ENCODE measurements at regions not wholly inside any gene's neighbourhood (a gene's known extent, or its start where the extent isn't known, plus 50 kb on each side); places are given as distances from the start of the nearest gene placed in this dataset.

DNA sequence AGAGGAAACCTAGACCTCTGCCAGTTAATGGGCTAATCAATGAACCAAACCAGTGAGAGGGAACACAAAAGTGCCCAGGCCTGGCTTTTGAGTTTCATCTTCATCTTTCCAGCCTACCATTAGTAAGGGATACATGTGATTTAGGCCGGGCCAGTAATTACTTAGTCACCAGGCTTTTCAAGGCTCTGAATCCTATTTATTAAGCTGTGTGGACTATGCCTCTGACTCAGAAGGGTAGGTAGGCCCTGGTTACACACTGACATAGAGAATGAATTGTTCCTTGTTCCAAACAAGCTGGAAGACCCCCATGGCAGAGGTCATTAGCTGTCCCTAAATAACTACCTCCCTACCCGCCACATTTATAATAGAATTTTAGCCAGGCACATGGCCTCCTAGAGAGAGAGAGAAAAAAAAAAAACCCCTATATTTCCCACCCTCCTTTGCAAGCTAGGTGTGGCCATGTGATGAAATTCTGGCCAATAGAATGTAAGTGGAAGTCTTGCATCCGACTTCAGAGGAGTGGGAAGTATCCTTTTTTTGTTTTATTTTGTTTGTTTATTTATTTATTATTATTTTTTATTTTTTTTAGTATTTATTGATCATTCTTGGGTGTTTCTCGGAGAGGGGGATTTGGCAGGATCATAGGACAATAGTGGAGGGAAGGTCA, 112.3 kb upstream of the BCOR start:
- H3K4me3 Mint-ChIP-seq, result no peak overlapping the region
- no peak for DNase-seq
- H3K27ac Mint-ChIP-seq, result no peak overlapping the region
- H3K9me3 Mint-ChIP-seq, result no peaks in the 10 kb centered on the region
- peaks cover 8% of the 10 kb centered on the region for H3K4me1 Mint-ChIP-seq (ENCODE audit: low read depth)
- no peaks in the 10 kb centered on the region for H3K36me3 Mint-ChIP-seq (ENCODE audit: low read depth)
- H3K27me3 Mint-ChIP-seq, result peaks cover 16% of the 10 kb centered on the region

DNA sequence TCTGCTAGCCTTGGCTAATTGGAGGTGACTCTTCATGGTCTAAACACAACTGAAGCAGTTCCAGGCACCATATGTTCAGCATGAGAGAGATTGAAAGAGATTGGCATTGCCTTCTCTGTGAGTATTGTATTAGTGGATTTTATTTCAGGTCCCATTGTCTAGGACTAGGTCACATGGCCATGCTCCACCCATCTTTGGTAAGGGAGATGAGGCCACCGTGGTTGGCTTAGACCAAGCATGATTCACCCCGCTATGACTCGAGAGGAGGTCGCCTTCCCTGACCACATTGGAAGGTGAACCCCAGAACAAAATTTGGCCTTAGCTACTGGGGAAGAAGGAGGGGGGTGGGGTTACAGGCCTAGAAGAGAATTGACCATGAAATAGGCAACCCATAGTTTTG, 109.9 kb upstream of the BCOR start:
- Mint-ChIP-seq H3K36me3 (ENCODE audit: low read depth) (no peaks in the 10 kb centered on the region), H3K27ac (no peak overlapping the region), H3K27me3 (peaks cover 20% of the 10 kb centered on the region), H3K4me1 (ENCODE audit: low read depth) (peaks cover 12% of the 10 kb centered on the region), H3K9me3 (no peaks in the 10 kb centered on the region), H3K4me3 (no peak overlapping the region)
- no peak for DNase-seq

DNA sequence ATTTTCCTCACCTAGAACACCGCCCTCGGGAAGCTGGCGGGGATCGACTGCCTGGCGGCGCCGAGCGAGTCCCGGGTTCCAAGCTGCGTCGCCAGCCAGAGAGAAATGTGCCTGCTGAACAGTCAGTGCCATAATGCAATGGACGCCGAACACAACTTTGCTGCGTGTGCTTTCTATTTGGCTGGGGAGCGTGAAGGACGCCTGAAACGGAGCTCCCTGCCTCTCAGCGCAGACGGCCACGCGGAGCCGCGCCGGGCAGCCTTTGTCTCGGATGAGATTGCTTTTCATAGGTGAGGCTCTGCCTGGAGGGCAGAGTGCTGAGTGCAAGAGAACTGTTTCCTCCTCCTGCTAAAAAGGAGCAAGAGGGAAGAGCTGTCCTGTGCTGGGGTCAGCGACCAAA, 107.7 kb upstream of the BCOR start:
- Mint-ChIP-seq H3K27ac (no peak overlapping the region), H3K9me3 (no peaks in the 10 kb centered on the region), H3K4me1 (ENCODE audit: low read depth) (peaks cover 21% of the 10 kb centered on the region), H3K36me3 (ENCODE audit: low read depth) (no peaks in the 10 kb centered on the region), H3K4me3 (no peak overlapping the region), H3K27me3 (peaks cover 20% of the 10 kb centered on the region)
- DNase-seq, result no peak

DNA sequence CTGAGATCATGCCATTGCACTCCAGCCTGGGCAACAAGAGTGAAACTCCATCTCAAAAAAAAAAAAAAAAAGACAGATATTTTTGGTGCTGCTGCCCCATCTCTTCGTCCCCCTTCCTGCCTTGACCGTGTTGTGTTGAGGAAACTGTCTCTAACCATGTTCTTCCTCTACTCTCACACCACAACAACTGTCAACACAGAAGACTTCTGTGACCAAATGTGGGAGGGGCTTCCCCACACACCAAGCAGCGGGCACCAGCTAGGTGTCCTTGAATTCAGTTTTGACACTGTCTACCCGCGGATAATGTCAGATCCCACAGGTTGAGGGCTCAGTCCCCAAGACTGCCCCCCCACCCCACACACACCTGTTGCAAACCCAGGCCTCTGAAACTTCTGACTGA, 104.7 kb upstream of the BCOR start:
- Mint-ChIP-seq H3K4me3 (no peak overlapping the region), H3K27me3 (peaks cover 18% of the 10 kb centered on the region), H3K27ac (no peak overlapping the region)

DNA sequence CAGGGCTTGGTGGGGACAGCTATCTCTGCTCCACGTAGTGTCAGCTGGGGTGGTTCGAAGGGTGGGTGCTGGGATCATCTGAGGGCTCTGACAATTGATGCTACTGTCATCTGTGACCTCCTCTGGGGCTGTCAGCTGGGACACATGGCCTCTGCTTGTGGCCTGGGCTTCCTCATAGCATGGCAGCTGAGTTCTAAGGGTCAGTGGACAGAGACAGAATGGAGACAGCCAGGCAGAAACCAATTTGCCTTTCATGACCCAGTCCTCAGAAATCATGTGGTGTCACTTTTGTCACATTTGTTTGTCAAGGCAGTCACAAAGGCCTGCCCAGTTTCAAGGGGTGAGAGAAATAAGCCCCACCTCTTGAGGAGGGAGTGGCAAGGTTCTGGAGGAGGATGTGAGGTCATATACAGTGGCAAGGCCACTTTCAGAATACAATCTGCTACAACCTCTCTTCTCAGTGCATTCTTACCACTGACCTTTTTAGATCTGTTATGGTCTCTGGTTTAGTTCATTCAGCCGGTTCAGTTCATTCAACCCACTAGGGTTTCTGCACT, 103.6 kb upstream of the BCOR start:
- no peak for DNase-seq
- Mint-ChIP-seq H3K4me1 (ENCODE audit: low read depth) (peaks cover 12% of the 10 kb centered on the region), H3K27ac (no peak overlapping the region), H3K36me3 (ENCODE audit: low read depth) (no peaks in the 10 kb centered on the region), H3K4me3 (no peak overlapping the region), H3K9me3 (no peaks in the 10 kb centered on the region), H3K27me3 (peaks cover 18% of the 10 kb centered on the region)

More for the DNA sequence above, 104.7 kb upstream of the BCOR start:
- Mint-ChIP-seq H3K4me1 (ENCODE audit: low read depth) (peaks cover 14% of the 10 kb centered on the region), H3K36me3 (ENCODE audit: low read depth) (no peaks in the 10 kb centered on the region), H3K9me3 (no peaks in the 10 kb centered on the region)
- DNase-seq, result no peak

DNA sequence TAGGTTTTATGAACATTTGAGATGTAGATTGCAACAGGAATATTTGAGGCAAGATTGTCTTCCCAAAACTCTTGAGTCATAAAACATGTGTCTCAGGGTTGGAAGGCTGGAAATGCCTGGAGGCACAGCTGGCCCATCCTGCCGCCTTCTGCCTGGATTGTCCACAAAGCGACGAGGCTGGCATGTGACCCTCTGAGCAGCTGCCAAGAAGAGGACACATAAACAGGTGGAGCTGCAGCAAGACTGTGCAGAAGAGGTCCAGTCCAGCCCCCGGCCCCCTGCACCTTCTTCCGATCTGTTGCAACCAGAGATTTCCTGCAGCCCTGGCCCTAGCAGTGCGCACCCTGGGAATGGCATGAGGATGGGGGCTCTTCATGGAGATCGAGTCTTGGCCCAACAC, 101.9 kb upstream of the BCOR start:
- no peak overlapping the region for H3K27ac Mint-ChIP-seq
- no peak overlapping the region for H3K4me3 Mint-ChIP-seq
- H3K27me3 Mint-ChIP-seq, result peaks cover 3% of the 10 kb centered on the region
- H3K36me3 Mint-ChIP-seq (ENCODE audit: low read depth), result no peaks in the 10 kb centered on the region
- DNase-seq, result no peak
- no peaks in the 10 kb centered on the region for H3K9me3 Mint-ChIP-seq
- H3K4me1 Mint-ChIP-seq (ENCODE audit: low read depth), result peaks cover 12% of the 10 kb centered on the region

DNA sequence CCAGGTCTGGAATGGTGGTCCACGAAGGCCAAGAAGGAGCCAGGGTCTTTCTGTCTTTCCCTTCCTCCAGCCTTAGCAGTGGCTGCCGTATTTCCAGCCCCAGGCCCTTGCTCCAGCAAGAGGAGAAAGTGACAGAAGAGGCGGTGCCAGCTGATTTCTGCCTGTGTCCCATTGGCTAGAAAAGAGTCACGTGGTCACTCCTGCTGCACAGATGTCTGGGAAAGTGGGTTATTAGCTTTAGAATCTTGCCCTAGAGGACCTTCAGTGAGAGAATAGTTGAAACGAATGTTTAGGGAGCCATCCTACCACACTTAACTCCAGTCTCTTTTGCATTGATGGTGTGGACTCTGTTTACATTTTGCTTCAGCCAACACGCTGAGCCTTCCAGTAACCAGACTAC, 99.3 kb upstream of the BCOR start:
- H3K27ac Mint-ChIP-seq, result no peak overlapping the region
- H3K9me3 Mint-ChIP-seq, result no peaks in the 10 kb centered on the region
- no peaks in the 10 kb centered on the region for H3K36me3 Mint-ChIP-seq (ENCODE audit: low read depth)
- H3K4me1 Mint-ChIP-seq (ENCODE audit: low read depth), result peaks cover 6% of the 10 kb centered on the region
- H3K27me3 Mint-ChIP-seq, result no peaks in the 10 kb centered on the region
- DNase-seq, result no peak
- no peak overlapping the region for H3K4me3 Mint-ChIP-seq

DNA sequence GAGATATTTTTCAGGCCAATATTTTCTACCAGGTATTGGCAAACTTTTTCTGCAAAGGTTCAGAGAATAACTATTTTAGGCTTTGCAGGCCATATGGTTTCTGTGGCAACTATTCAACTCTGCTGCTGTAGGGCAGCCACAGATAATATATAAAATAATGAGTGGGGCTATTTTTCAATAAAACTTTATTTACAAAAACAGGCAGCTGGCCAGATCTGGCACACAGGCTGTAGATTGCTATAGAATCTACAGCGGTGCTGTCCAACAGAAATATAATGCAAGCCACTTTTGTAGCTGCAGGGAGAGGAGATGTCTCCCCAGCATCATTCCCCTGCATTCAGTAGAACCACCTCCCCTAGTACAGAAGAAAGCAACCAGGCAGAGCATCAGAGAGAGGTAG, 97.6 kb upstream of the BCOR start:
- no peak overlapping the region for H3K27ac Mint-ChIP-seq

DNA sequence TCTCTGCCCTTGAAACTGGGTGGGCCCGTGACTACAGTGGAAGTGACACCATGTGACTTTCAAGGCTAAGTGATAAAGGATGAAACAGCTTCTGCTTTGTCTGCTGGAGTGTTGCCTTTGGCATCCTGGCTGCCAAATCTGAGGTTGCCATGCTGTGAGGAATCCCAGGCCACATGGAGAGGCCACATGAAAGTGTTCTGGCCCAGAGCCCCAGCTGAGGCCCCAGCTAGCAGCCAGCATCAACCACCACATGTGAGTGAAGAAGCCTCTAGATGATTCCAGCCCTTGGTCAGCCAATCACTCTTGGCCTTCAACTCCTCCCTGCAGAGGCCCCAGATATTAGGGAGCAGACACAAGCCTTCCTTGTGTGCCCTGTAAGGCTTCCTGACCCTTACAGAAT, 94.4 kb upstream of the BCOR start:
- Mint-ChIP-seq H3K36me3 (ENCODE audit: low read depth) (no peaks in the 10 kb centered on the region), H3K9me3 (no peaks in the 10 kb centered on the region), H3K27me3 (peaks cover 16% of the 10 kb centered on the region), H3K4me3 (no peak overlapping the region), H3K27ac (no peak overlapping the region), H3K4me1 (ENCODE audit: low read depth) (peaks cover 9% of the 10 kb centered on the region)
- DNase-seq, result no peak

More for the DNA sequence above, 97.6 kb upstream of the BCOR start:
- Mint-ChIP-seq H3K36me3 (ENCODE audit: low read depth) (no peaks in the 10 kb centered on the region), H3K4me1 (ENCODE audit: low read depth) (no peaks in the 10 kb centered on the region), H3K4me3 (no peak overlapping the region), H3K27me3 (peaks cover 2% of the 10 kb centered on the region), H3K9me3 (no peaks in the 10 kb centered on the region)
- no peak for DNase-seq

DNA sequence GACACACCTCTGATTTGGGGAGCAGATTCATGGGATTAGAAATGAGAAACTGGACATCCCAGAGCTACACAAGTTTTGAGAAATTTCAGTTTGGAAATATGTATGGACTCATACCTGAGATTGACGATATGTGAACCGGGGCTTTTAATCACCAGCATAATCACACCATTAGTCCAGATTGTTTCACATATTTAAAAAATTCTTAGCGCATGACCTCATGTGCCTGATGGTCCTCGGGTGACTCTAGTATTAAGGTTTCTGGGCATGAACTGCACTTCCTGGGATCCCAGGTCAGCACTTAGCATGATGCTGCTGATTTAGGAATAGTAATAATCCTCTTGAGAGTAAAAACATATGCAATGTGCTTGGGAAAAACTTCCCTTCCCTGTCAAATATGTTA, 91.9 kb upstream of the BCOR start:
- Mint-ChIP-seq H3K4me3 (no peak overlapping the region), H3K4me1 (ENCODE audit: low read depth) (peaks cover 9% of the 10 kb centered on the region), H3K36me3 (ENCODE audit: low read depth) (no peaks in the 10 kb centered on the region), H3K27ac (no peak overlapping the region), H3K27me3 (peaks cover 16% of the 10 kb centered on the region), H3K9me3 (peaks cover 10% of the 10 kb centered on the region)
- no peak for DNase-seq

DNA sequence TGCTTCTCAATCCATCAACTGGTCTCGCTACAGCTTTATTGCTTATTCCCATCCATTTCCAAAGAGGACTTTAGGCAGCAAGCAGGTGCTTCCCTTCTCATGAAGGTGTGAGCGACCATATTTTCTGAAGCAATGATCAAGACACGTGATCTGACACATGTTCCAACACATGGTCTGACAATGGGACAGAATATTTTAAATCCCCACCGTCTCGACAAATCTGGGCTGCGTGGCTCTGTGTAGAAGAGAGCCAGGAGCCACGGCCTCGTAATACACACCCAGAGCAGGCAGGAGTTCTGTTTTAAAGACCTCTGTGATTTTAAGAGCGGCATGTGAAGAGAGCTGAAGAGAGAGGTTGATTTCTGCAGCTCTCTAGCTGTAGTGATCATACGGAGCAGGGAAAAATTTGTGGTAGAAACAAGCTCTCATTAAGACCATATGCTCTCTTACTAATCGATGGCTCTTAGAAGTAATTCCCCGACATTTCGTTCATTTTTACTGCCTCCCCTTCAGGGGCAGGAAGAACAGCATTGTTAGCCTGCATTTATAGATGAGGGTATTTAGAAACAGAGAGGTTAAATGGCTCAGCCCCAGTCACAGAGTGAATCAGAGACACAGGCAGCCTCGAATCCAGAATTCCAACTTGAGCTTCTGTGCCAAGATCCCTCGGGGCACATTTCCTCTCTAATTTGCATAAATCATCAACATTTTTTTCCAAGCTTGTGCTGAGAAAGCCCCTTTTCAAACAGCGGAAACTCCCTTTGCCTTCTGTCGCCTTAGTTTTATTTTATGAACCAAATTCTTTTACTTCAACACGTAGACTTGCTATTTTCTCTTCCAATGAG, 91.0 kb upstream of the BCOR start:
- Mint-ChIP-seq H3K4me3 (no peak overlapping the region), H3K36me3 (ENCODE audit: low read depth) (no peaks in the 10 kb centered on the region), H3K27ac (no peak overlapping the region), H3K9me3 (peaks cover 10% of the 10 kb centered on the region), H3K4me1 (ENCODE audit: low read depth) (peaks cover 9% of the 10 kb centered on the region), H3K27me3 (peaks cover 16% of the 10 kb centered on the region)
- DNase-seq, result no peak

DNA sequence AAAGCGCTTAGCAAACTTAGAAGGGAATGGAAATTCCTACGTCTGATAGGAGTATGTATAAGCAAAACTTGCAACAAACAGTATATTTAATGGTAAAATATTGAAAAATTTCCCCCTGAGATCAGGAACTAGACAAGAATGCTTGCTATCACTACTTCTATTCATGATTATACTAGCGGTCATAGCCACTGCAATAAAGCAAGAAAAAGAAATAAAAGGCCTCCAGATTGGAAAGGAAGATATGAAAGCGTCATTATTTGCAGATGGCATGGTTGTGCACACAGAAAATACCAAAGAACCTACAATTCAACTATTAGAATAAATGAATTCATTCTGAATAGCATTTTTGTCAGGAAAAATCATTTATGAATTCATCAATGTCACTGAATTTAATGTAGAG, 87.2 kb upstream of the BCOR start:
- H3K27ac Mint-ChIP-seq, result no peak overlapping the region
- H3K36me3 Mint-ChIP-seq (ENCODE audit: low read depth), result no peaks in the 10 kb centered on the region
- H3K4me1 Mint-ChIP-seq (ENCODE audit: low read depth), result peaks cover 9% of the 10 kb centered on the region
- DNase-seq, result no peak
- peaks cover 10% of the 10 kb centered on the region for H3K9me3 Mint-ChIP-seq
- H3K4me3 Mint-ChIP-seq, result no peak overlapping the region
- H3K27me3 Mint-ChIP-seq, result peaks cover 27% of the 10 kb centered on the region

DNA sequence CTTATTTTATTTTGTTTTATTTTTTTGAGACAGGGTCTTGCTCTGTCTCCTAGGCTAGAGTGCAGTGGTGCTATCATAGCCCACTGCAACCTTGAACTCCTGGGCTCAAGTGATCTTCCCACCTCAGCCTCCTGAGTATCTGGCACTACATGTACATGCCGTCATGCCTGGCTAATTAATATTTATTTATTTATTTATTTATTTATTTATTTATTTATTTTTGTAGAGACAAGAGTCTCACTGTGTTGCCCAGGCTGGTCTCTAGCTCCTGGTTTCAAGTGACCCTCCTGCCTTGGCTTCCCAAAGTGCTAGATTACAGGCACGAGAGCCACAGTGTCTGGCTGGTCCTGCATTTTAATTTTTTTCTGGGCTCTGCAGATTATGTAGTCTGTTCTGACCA, 84.9 kb upstream of the BCOR start:
- Mint-ChIP-seq H3K9me3 (peaks cover 10% of the 10 kb centered on the region), H3K27ac (no peak overlapping the region), H3K27me3 (peaks cover 33% of the 10 kb centered on the region), H3K4me3 (no peak overlapping the region), H3K36me3 (ENCODE audit: low read depth) (no peaks in the 10 kb centered on the region), H3K4me1 (ENCODE audit: low read depth) (peaks cover 8% of the 10 kb centered on the region)
- no peak for DNase-seq

DNA sequence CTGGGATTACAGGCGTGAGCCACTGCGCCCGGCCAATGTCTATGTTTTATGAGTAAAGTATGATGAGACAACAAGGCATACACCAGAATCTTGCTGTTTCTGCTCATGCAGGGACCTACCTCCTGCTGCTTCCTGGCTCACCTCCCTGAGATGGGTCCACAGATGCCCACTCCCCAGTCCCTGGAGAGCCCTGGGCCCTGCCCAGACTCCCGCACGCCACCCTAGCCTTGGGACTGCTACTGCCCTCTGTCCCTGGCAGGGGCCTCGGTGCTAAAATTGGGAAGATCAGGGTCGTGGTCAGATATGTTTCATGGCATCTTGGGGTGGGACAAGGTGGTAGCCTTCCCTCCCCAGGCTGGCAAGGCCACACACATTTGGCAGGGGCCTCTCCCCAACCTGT, 84.3 kb upstream of the BCOR start:
- Mint-ChIP-seq H3K27me3 (peaks cover 38% of the 10 kb centered on the region), H3K9me3 (peaks cover 10% of the 10 kb centered on the region), H3K36me3 (ENCODE audit: low read depth) (peaks cover 2% of the 10 kb centered on the region), H3K4me1 (ENCODE audit: low read depth) (peaks cover 14% of the 10 kb centered on the region), H3K4me3 (no peak overlapping the region), H3K27ac (no peak overlapping the region)
- no peak for DNase-seq

DNA sequence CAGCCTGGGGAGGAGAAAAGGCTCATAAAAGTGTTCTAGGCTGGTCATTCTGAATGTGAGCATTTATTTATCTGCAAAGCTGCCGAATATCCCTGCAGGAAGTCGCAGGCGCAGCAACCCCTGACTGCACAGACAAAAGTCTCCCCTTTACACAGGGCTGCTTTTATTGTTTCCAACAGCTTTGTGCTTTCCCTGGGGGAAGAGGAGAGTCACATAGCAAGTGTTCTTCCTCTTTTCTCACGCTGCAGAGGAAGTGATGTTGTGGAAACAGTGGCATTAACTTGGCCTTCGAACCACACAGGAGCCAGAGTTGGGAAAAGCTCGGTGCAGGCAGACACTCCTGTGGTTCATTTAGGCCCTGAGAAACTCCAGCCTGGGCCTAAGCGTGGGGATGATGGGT, 81.5 kb upstream of the BCOR start:
- no peak for DNase-seq
- H3K4me1 Mint-ChIP-seq (ENCODE audit: low read depth), result peaks cover 22% of the 10 kb centered on the region
- no peak overlapping the region for H3K27ac Mint-ChIP-seq
- H3K9me3 Mint-ChIP-seq, result no peaks in the 10 kb centered on the region
- H3K36me3 Mint-ChIP-seq (ENCODE audit: low read depth), result peaks cover 16% of the 10 kb centered on the region
- no peak overlapping the region for H3K4me3 Mint-ChIP-seq
- H3K27me3 Mint-ChIP-seq, result peaks cover 55% of the 10 kb centered on the region
